OCI-LY7 (cell line): ENCODE measurements at regions not wholly inside any gene's neighbourhood (a gene's known extent, or its start where the extent isn't known, plus 50 kb on each side); places are given as distances from the start of the nearest gene placed in this dataset.

ENCODE experiments used
- CTCF ChIP-seq: fragments of 200-600 bp; sonication (generic); conservative IDR thresholded peaks from 2 replicates; pipeline ENCODE4 v1.5.1; 2014; ENCODE audit warnings: mild to moderate bottlenecking, antibody characterized with exemption, low read length, moderate library complexity, mixed read lengths
- EZH2phosphoT487 ChIP-seq: fragments of 200-600 bp; sonication (generic); IDR thresholded peaks from 2 replicates; pipeline ENCODE4 v1.6.1; 2018; ENCODE audit warnings: low read depth, borderline replicate concordance, mild to moderate bottlenecking, mixed run types, antibody characterized with exemption, low read length, moderate library complexity, mixed read lengths

GRCh38 chr10:36026656-36027390 lies 384.7 kb upstream of the FZD8 start:
- TF ChIP-seq CTCF (no peak), EZH2phosphoT487 (no peak)
